ENCODE measurements at regions not wholly inside any gene's neighbourhood (a gene's known extent, or its start where the extent isn't known, plus 50 kb on each side); places are given as distances from the start of the nearest gene placed in this dataset.

DNA sequence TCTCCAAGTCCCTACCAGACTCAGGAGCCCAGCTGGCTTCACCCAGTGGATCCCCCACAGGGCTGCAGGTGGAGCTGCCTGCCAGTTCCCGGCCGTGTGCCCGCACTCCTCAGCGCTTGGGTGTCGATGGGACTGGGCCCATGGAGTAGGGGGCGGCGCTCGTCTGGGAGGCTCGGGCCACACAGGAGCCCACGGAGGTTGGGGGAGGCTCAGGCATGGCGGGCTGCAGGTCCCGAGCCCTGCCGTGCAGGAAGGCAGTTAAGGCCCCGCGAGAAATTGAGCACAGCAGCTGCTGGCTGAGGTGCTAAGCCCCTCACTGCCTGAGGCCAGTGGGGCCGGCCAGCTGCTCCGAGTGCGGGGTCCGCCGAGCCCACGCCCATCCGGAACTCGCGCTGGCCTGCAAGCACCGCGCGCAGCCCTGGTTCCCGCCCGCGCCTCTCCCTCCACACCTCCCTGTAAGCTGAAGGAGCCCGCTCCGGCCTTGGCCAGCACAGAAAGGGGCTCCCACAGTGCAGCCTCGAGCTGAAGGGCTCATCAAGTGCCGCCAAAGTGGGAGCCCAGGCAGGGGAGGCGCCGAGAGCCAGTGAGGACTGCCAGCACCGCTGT is 1771.1 kb downstream of the OLFM4 start:
- TF ChIP-seq, protein P1, sequence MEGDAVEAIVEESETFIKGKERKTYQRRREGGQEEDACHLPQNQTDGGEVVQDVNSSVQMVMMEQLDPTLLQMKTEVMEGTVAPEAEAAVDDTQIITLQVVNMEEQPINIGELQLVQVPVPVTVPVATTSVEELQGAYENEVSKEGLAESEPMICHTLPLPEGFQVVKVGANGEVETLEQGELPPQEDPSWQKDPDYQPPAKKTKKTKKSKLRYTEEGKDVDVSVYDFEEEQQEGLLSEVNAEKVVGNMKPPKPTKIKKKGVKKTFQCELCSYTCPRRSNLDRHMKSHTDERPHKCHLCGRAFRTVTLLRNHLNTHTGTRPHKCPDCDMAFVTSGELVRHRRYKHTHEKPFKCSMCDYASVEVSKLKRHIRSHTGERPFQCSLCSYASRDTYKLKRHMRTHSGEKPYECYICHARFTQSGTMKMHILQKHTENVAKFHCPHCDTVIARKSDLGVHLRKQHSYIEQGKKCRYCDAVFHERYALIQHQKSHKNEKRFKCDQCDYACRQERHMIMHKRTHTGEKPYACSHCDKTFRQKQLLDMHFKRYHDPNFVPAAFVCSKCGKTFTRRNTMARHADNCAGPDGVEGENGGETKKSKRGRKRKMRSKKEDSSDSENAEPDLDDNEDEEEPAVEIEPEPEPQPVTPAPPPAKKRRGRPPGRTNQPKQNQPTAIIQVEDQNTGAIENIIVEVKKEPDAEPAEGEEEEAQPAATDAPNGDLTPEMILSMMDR (IDR thresholded peaks at IDR 0.05), result no peak
- TF ChIP-seq POLR2AphosphoS5 (IDR thresholded peaks at IDR 0.05) (no peak), POLR2A (IDR thresholded peaks at IDR 0.05) (no peak), EP300 (IDR thresholded peaks at IDR 0.05) (no peak)

Data from stomach (tissue), 4 donors.